Activated CD4-positive, alpha-beta T cell treated with anti-CD3 and anti-CD28 coated beads, Interleukin-2, amount 50 U/mL, for 1 hour (primary cell): ENCODE measurements at regions not wholly inside any gene's neighbourhood (a gene's known extent, or its start where the extent isn't known, plus 50 kb on each side); places are given as distances from the start of the nearest gene placed in this dataset.

ENCODE experiments used
- DNase-seq: peaks from one replicate; pipeline ENCODE4 v3.0.0-alpha.2; 2020

DNA sequence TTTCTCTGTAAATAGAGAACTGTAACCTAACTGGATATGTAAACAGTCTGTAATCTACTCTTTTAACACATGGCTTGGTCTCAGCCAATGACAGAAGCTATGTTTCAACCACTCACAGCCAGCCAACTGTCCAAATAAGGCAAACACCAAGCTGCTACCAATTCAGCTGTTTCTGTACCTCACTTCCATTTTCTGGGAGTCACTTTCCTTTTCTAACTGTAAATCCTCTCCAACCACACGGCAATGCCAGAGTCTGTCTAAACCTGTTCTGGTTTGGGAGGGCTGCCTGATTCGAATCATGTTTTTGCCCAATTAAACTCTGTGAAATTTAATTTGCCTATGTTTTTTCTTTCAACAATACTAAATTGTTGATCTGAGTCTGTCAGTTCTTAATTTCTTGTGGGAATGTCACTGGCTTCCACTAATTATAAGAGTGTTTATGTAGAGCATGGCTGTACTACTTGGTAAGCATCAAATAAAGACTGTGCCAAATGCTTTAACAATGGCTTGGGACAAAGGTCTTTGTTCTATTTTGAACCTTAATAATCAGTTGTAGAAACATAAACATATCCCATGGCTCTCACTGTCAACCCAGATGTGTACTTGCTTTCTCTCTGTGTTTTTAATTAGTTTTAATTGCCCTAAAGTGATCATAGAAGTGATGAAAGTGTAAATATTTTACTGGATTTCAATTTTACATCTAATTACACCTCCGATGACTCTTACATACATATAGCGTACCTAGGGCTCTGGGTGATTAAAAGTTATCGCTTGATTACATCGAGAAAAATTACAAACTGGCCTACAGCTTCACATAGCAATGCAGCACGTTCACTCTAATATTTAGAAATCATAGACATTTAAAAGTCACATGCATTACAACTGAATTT is 1144.6 kb upstream of the TMPRSS15 start:
- DNase-seq = no peak

GRCh38 chr21:19553919-19554615 is 1150.5 kb upstream of the TMPRSS15 start:
- no peak for DNase-seq

DNA sequence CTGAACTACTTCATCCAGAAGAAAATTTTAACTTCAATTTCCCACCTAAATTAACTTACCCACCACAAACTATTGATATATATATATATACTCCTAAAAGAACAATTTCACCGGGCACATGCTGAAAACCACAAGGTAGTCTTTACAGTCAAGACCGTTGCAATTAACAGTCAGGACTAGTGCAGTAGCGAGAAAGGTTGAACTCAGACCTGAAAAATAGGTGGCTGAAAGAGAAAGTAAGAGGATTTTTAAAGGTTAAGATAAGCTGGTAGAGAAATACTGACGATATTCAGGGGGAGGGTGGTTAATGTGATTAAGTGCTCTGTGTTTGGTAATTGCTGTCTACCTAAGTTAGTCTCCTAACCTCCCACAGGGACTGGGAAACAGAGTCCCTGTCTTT is 1153.5 kb upstream of the TMPRSS15 start:
- no peak for DNase-seq

GRCh38 chr21:19557488-19557887 is 1153.9 kb upstream of the TMPRSS15 start:
- DNase-seq = no peak

DNA sequence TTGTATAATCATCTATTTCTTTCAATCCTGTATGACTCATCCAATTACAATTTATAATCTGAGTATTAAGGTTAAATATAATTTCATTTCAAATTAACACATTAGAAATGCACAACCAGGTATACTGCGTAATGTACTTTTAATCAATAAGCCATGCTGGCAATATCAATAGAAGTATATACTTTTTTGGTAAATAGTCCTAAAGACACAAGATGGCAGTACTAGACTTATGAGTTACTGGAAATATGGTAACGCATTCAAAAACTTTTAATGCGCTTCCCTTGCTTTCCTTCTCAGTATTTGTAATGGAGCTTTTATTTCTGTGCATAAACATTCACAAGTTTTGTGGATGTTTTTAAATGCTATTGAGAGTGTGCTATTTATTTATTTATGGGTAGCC is 1162.0 kb upstream of the TMPRSS15 start:
- no peak for DNase-seq

GRCh38 chr21:19566975-19567374 is 1163.4 kb upstream of the TMPRSS15 start:
- no peak for DNase-seq

DNA sequence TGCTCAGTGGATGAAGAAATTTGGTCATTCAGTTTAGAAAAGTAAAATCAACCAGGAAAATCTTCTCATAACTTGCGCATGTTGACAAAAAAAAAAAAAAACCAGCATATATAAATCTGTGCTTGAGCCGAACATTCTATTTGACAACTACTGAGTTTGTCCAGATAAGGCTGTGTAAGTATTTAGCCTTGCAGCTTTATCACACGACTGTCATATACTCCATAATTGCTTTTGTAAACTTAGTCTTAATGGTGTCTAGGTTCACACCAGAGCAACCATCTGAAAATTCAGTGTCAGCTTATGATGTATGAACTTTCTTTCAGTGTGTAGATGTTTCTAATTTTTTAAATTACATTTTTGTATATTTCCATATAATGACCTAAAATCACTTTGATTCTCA is 1173.8 kb upstream of the TMPRSS15 start:
- no peak for DNase-seq

DNA sequence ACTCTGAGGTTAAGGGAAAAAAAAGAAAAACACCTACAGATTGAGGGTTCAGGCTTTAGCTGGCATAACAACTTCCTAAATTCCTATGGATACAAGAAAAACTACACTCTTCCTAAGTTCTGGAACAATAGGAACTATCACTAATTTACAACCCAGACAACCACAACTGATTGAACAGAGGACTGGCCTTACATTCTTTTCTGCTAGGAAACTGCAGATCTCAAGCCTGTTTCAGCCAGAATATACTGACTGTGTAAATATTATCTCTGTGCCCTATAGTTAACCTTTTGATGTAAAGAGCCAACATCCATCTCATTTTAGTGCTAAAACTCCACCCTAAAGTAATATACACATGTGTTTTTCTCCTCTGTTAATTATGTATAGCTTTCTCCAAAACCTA is 1186.5 kb upstream of the TMPRSS15 start:
- DNase-seq = no peak

DNA sequence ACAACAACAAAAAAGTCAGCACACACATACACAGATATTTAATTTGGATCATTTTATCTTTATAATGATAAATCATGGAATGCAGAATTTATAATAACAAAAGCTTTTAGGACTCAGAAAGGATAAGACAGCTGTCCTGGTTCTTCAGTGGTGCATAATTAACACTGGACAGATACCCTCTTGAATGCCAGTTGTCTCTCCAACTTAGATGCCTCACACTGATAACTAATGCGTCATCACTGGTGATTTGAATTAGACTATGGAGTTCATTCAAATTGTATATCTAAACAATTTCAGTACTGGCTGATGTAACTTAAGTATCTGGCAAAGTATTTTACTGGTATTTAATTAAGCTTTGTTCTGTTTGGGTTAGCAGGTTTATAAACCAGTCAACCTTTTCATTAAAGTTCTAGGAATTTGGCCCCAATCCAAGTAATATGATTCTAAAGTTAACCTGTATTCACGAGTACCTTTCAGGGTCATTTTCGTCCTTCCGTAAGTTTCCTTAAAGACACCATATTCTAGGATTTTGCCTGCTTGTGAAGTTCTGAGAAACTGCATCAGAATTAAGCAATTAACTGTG is 1199.5 kb upstream of the TMPRSS15 start:
- no peak for DNase-seq

DNA sequence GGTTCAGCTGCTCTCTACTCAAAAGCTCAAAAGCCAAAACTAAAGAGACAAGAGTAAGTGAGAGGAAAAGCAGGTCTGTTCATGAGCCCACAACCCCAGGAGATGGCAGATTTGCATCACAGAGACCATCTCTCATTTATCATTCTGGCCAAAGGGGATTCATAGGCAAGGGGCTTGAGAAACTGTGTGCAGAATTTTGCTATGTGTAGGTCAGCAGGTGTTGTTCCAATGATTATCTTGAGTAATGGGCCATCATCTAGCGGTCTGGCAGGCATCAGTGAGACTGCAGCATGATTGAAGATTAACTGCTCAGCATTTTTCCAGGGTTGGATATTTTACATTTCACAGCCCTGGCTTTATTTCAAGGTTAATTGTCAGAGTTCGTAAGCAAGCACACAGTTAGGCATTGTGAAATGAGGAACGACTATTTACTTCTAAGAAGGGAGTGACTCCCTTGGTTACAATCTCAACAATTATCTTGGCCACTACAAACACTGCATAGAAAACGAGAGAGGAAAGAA is 1204.6 kb upstream of the TMPRSS15 start:
- no peak for DNase-seq

DNA sequence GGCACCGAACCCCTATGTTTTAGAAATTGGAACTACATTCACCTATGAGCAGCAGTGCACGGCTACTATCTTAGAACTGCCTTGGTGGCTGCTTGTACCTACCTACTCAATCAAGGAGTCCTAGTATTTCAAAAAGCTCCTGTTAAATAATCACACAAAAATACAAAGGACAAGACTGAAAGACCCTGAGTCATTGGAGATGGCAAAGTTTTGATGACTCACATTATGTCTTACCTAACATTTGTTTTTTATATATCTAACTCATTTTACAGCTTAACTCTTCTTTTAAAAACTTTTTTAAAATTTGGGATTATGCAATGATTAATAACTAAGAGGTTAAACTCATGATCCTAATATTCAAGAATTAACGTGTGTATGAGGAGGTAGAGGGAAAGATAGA is 1206.0 kb upstream of the TMPRSS15 start:
- no peak for DNase-seq

DNA sequence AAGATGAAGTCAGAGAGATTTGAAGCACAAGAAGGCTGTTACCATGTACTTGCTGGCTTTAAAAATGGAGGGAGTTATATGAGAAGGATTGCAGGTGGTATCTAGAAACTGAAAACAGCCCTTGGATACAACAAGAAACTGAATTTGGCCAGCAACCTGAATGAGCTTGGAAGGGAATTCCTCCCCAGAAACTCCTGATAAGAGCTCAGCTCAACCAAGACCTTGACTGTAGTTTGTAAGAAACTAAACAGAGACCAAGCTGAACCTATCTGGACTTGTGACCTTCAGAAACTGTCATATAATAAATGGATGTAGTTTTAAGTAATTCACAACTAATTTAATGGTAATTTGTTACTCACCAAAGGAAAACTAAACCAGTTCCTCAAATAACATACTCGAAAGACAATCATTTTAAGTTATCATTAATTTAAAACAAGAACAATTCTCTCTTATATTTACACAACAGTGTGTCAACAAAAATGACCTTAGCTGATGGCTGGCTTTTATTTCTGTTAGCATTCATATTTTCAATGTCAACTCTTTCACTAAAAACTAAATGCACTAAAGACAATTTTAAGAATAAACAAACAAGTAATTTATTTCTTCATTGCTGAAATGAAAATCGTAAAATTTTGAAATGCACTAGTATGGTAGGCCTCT is 1218.4 kb upstream of the TMPRSS15 start:
- no peak for DNase-seq

DNA sequence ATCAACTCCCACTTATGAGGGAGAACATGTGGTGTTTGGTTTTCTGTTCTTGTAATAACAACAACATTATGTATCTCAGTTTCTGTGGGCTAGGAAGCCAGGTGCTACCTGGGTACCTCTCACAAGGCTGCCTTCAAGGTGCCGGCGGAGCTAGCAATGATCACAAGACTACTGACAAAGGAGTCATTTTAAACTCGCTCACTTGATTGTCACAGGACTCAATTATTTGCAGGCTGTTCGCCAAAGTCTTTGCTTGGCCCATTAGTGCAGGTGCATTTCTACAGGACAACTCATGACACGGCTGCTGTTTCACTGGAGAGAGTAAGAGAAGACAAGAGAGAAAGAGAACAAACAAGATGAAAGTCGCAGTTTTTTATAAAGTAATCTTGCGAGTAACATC is 1237.4 kb upstream of the TMPRSS15 start:
- DNase-seq = no peak

- DNase-seq = no peak
Measured at GRCh38 chr21:19648391-19648790, 1244.8 kb upstream of the TMPRSS15 start.

GRCh38 chr21:19683492-19683891 is 1279.9 kb upstream of the TMPRSS15 start:
- DNase-seq = no peak

- no peak for DNase-seq
Measured at GRCh38 chr21:19684328-19684727, 1280.7 kb upstream of the TMPRSS15 start.

GRCh38 chr21:19692231-19692630 is 1288.6 kb upstream of the TMPRSS15 start:
- DNase-seq = no peak

GRCh38 chr21:19695796-19696195 is 1292.2 kb upstream of the TMPRSS15 start:
- DNase-seq = no peak

GRCh38 chr21:19700476-19700875 is 1296.9 kb upstream of the TMPRSS15 start:
- DNase-seq = no peak

GRCh38 chr21:19702726-19703125 is 1295.5 kb upstream of the NCAM2 start:
- DNase-seq = no peak

DNA sequence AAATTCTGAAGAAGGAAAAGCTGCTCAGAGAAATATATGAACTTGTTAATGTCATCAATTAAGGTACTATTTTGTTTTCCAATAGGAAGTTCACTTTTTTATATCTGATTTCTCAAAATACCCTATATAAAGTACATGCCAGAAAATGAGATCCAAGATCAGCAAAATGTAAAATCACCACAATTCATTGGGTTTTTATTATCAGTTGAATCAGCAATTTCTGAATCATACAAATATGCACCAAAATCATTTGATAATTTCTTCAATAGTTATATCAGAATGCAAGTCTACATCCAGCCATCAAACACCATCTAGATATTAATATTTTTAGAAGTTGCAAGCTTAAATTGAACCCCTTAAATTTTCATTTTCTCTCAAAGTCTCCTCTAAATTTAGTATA is 1293.4 kb upstream of the NCAM2 start:
- no peak for DNase-seq

DNA sequence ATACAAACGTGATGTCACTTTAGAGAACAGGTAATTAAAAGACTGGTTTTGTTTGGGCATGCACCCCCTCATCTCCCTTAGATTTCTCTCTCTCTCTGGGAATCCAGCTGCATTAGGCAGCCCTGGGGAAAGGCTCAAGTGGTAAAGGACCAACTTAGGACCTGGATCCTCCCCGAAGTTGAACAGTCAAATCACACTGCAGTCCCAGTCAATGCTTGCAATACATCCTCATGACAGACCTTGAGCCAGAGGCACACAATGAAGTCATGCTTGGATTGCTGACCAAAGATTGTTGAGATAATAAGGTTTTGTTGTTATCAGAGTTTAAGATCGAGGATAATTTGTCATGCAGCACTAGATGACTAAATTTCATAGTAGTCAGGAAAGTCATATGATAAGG is 1285.8 kb upstream of the NCAM2 start:
- no peak for DNase-seq

GRCh38 chr21:19713313-19713712 is 1284.9 kb upstream of the NCAM2 start:
- DNase-seq = no peak
